Mesenchymal stem cell (in vitro differentiated cells and primary cell): ENCODE measurements at regions not wholly inside any gene's neighbourhood (a gene's known extent, or its start where the extent isn't known, plus 50 kb on each side); places are given as distances from the start of the nearest gene placed in this dataset.
A peak's percentile ranks its signal among the peaks of the same experiment; 100 is the strongest.

Source experiments
- DNase-seq: peaks from one replicate; pipeline ENCODE4 v3.0.0-alpha.2; 2013
- H2AFZ ChIP-seq: one replicate; pipeline ENCODE4 v1.6.1; 2013; ENCODE audit warnings: low read depth, mild to moderate bottlenecking, control low read depth, inconsistent platforms, low read length, moderate library complexity
- H2AK5ac ChIP-seq: 2 replicates; pipeline ENCODE4 v1.6.1; 2013; ENCODE audit warnings: low read length, moderate library complexity, mild to moderate bottlenecking, inconsistent platforms; ENCODE audit not compliant: severe bottlenecking
- H2BK120ac ChIP-seq: one replicate; pipeline ENCODE4 v1.6.1; 2013; ENCODE audit warnings: low read depth, mild to moderate bottlenecking, inconsistent platforms, low read length, moderate library complexity
- H2BK12ac ChIP-seq, 2 experiments: one replicate each; pipeline ENCODE4 v1.6.1; 2013; ENCODE audit warnings: inconsistent platforms in 2 of 2, low read length in 2 of 2, mild to moderate bottlenecking in 2 of 2, moderate library complexity in 2 of 2, control low read depth in 1 of 2
- H2BK15ac ChIP-seq: one replicate; pipeline ENCODE4 v1.6.1; 2013; ENCODE audit warnings: mild to moderate bottlenecking, low read depth, inconsistent platforms; ENCODE audit not compliant: poor library complexity, severe bottlenecking
- H2BK5ac ChIP-seq: 2 replicates; pipeline ENCODE4 v1.6.1; 2013; ENCODE audit warnings: low read depth, mild to moderate bottlenecking, low read length, control low read depth, inconsistent platforms; ENCODE audit not compliant: poor library complexity, severe bottlenecking
- H3K14ac ChIP-seq, 2 experiments: one replicate each; pipeline ENCODE4 v1.6.1; 2013; ENCODE audit warnings: inconsistent platforms in 2 of 2, low read length in 2 of 2, control low read depth in 1 of 2, mild to moderate bottlenecking in 1 of 2, moderate library complexity in 1 of 2
- H3K18ac ChIP-seq, 2 experiments: one replicate each; pipeline ENCODE4 v1.6.1; 2013; ENCODE audit warnings: inconsistent platforms in 2 of 2, low read length in 2 of 2, control low read depth in 1 of 2, low read depth in 1 of 2, mild to moderate bottlenecking in 1 of 2
- H3K23ac ChIP-seq, 2 experiments: one replicate each; pipeline ENCODE4 v1.6.1; 2013; ENCODE audit warnings: inconsistent platforms in 2 of 2, low read length in 2 of 2, mild to moderate bottlenecking in 2 of 2, moderate library complexity in 2 of 2, control low read depth in 1 of 2
- H3K27ac ChIP-seq: 2 replicates; pipeline ENCODE4 v1.5.1; 2013; ENCODE audit warnings: mild to moderate bottlenecking, moderate library complexity, low read length, control low read depth, inconsistent platforms; ENCODE audit not compliant: poor library complexity, severe bottlenecking
- H3K27me3 ChIP-seq, 2 experiments: 2 replicates each; pipeline versions ENCODE4 v1.6.1 to v1.7.0; 2013; ENCODE audit warnings: low read length in 2 of 2, mild to moderate bottlenecking in 2 of 2, moderate library complexity in 2 of 2, control low read depth in 1 of 2, inconsistent platforms in 1 of 2; ENCODE audit not compliant: control insufficient read depth in 1 of 2, insufficient read depth in 1 of 2
- H3K36me3 ChIP-seq, 2 experiments: 2 replicates each; pipeline versions ENCODE4 v1.6.1 to v1.7.0; 2013; ENCODE audit warnings: low read length in 2 of 2, control low read depth in 1 of 2, inconsistent platforms in 1 of 2, low read depth in 1 of 2, mild to moderate bottlenecking in 1 of 2; ENCODE audit not compliant: insufficient read depth in 2 of 2, control insufficient read depth in 1 of 2
- H3K4ac ChIP-seq, 2 experiments: one replicate each; pipeline ENCODE4 v1.6.1; 2013; ENCODE audit warnings: inconsistent platforms in 2 of 2, low read length in 2 of 2, mild to moderate bottlenecking in 2 of 2, moderate library complexity in 2 of 2, control low read depth in 1 of 2, low read depth in 1 of 2
- H3K4me1 ChIP-seq: 2 replicates; pipeline ENCODE4 v1.6.1; 2013; ENCODE audit warnings: low read depth, low read length, control low read depth; ENCODE audit not compliant: control insufficient read depth, insufficient read depth
- H3K4me2 ChIP-seq: 2 replicates; pipeline ENCODE4 v1.6.1; 2013; ENCODE audit warnings: low read length, mild to moderate bottlenecking, inconsistent platforms; ENCODE audit not compliant: poor library complexity, severe bottlenecking
- H3K4me3 ChIP-seq, 2 experiments: 2 replicates each; pipeline versions ENCODE4 v1.5.1 to v1.7.0; 2013; ENCODE audit warnings: low read length in 2 of 2, mild to moderate bottlenecking in 2 of 2, control low read depth in 1 of 2, low read depth in 1 of 2; ENCODE audit not compliant: insufficient read depth in 1 of 2
- H3K79me1 ChIP-seq: replicated peaks from 2 replicates; pipeline ENCODE4 v1.6.1; 2013; ENCODE audit warnings: mild to moderate bottlenecking, control low read depth, low read length, inconsistent platforms; ENCODE audit not compliant: poor library complexity, severe bottlenecking
- H3K9ac ChIP-seq: 2 replicates; pipeline ENCODE4 v1.7.0; 2013; ENCODE audit warnings: mild to moderate bottlenecking, low read length, moderate library complexity
- H3K9me3 ChIP-seq: 2 replicates; pipeline ENCODE4 v1.7.0; 2013; ENCODE audit warnings: mild to moderate bottlenecking, low read length; ENCODE audit not compliant: control insufficient read depth
- H4K8ac ChIP-seq: one replicate; pipeline ENCODE4 v1.6.1; 2013; ENCODE audit warnings: inconsistent platforms, mild to moderate bottlenecking, low read length, moderate library complexity
- H4K91ac ChIP-seq: one replicate; pipeline ENCODE4 v1.6.1; 2013; ENCODE audit warnings: mild to moderate bottlenecking, low read length, inconsistent platforms
- WGBS: methylation state at CpG from one replicate; pipeline ENCODE4 v1.1.7; 2013; ENCODE audit warnings: mixed read lengths; 5-methylcytosine and 5-hydroxymethylcytosine counted together

- 98% methylated on average over 12 of the region's 12 CpGs for WGBS
- no peak overlapping the region for H3K18ac ChIP-seq
Observed at GRCh38 chr9:14383773-14384172, 69.8 kb upstream of the NFIB start.

GRCh38 chr9:14383294-14383693 lies 69.4 kb upstream of the NFIB start:
- Histone ChIP-seq H4K91ac (no peak overlapping the region), H3K4ac (no peak overlapping the region), H3K27me3 (no peaks in the 10 kb centered on the region), H3K4me3 (no peak overlapping the region), H2BK15ac (no peak overlapping the region), H3K36me3 (no peaks in the 10 kb centered on the region), H2BK12ac (no peak overlapping the region), H3K27ac (no peak overlapping the region), H4K8ac (no peak overlapping the region), H3K9me3 (no peaks in the 10 kb centered on the region), H2BK120ac (no peak overlapping the region), H3K79me1 (no peaks in the 10 kb centered on the region), H3K14ac (no peak overlapping the region), H2AFZ (no peak overlapping the region), H2AK5ac (no peak overlapping the region), H2BK5ac (no peak overlapping the region), H3K4me2 (no peak overlapping the region), H3K18ac (no peak overlapping the region), H3K9ac (no peak overlapping the region), H3K4me1 (no peaks in the 10 kb centered on the region), H3K23ac (no peak overlapping the region)
- DNase-seq, result peak; percentile 30
- WGBS, result 77% methylated on average over 2 of the region's 2 CpGs

More at GRCh38 chr9:14383773-14384172, 69.8 kb upstream of the NFIB start:
- Histone ChIP-seq H3K27ac (no peak overlapping the region), H2AK5ac (no peak overlapping the region), H3K36me3 (no peaks in the 10 kb centered on the region), H2BK5ac (no peak overlapping the region), H2BK12ac (no peak overlapping the region), H3K27me3 (no peaks in the 10 kb centered on the region), H2AFZ (no peak overlapping the region), H3K4me2 (no peak overlapping the region), H4K8ac (no peak overlapping the region), H2BK120ac (no peak overlapping the region), H3K23ac (no peak overlapping the region), H3K14ac (no peak overlapping the region), H3K4me1 (no peaks in the 10 kb centered on the region), H2BK15ac (no peak overlapping the region), H3K4ac (no peak overlapping the region), H3K9me3 (no peaks in the 10 kb centered on the region), H3K79me1 (no peaks in the 10 kb centered on the region), H3K4me3 (no peak overlapping the region), H4K91ac (no peak overlapping the region), H3K9ac (no peak overlapping the region)
- DNase-seq, result no peak

- Histone ChIP-seq H3K9ac (no peak overlapping the region), H2AFZ (no peak overlapping the region), H3K27ac (no peak overlapping the region), H4K91ac (no peak overlapping the region), H3K9me3 (peaks cover 4% of the 10 kb centered on the region), H3K4me2 (no peak overlapping the region), H2BK12ac (peak overlapping the region in 1 of 2 experiments; percentile 54), H3K79me1 (no peaks in the 10 kb centered on the region), H2AK5ac (no peak overlapping the region), H2BK5ac (no peak overlapping the region), H3K4me1 (no peaks in the 10 kb centered on the region), H4K8ac (peak overlapping the region; percentile 75), H3K4me3 (no peak overlapping the region), H3K18ac (no peak overlapping the region), H3K4ac (no peak overlapping the region), H3K27me3 (no peaks in the 10 kb centered on the region), H2BK120ac (no peak overlapping the region), H3K36me3 (no peaks in the 10 kb centered on the region), H2BK15ac (no peak overlapping the region), H3K14ac (no peak overlapping the region), H3K23ac (no peak overlapping the region)
- WGBS, result 47% methylated on average over 1 of the region's 3 CpGs
- no peak for DNase-seq
Observed at GRCh38 chr9:14380061-14380836, 66.3 kb upstream of the NFIB start.

- H3K4me2 ChIP-seq, result no peak overlapping the region
- H2BK12ac ChIP-seq, result no peak overlapping the region
- no peak overlapping the region for H2BK5ac ChIP-seq
- H3K4ac ChIP-seq, result no peak overlapping the region
- H3K14ac ChIP-seq, result no peak overlapping the region
- H3K9ac ChIP-seq, result no peak overlapping the region
- H3K4me1 ChIP-seq, result no peaks in the 10 kb centered on the region
- H3K18ac ChIP-seq, result no peak overlapping the region
- no peak overlapping the region for H2BK15ac ChIP-seq
- H2AK5ac ChIP-seq, result no peak overlapping the region
- peaks cover 4% of the 10 kb centered on the region for H3K9me3 ChIP-seq
- 100% methylated on average over 1 of the region's 4 CpGs for WGBS
- no peaks in the 10 kb centered on the region for H3K27me3 ChIP-seq
- H3K4me3 ChIP-seq, result no peak overlapping the region
- H3K36me3 ChIP-seq, result no peaks in the 10 kb centered on the region
- no peak overlapping the region for H3K23ac ChIP-seq
- no peak overlapping the region for H2BK120ac ChIP-seq
- H3K27ac ChIP-seq, result no peak overlapping the region
- no peak overlapping the region for H4K8ac ChIP-seq
- H4K91ac ChIP-seq, result no peak overlapping the region
- no peaks in the 10 kb centered on the region for H3K79me1 ChIP-seq
- H2AFZ ChIP-seq, result no peak overlapping the region
- DNase-seq, result no peak
Observed at GRCh38 chr9:14379280-14379679, 65.3 kb upstream of the NFIB start.
